ENCODE measurements at regions not wholly inside any gene's neighbourhood (a gene's known extent, or its start where the extent isn't known, plus 50 kb on each side); places are given as distances from the start of the nearest gene placed in this dataset.
"Not testable (repeated sequence)": the region's sequence is repeated elsewhere in the genome, so short reads cannot be mapped to it uniquely, and the experiment has no call there.

DNA sequence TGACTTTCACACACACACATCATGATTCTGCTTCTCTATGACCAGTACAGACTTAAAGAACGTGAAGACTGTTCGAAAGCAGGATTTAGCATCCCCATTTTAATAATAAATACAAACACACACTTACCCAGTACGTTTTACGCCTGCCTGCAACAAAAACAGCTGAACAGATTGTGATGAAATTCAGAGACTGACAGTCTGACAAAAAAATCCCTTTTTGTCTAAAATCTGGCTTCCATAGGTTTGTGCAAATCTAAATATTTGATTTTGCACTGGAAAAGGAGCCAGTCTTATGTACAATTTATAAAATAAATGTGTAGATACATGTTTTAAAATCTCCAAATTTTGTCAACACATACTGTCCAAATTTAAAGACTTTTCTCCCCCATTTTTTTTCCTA lies 630.7 kb downstream of the ZEB2 start:
- no peak for DNase-seq (ENCODE audit: low read depth in 4 of 4, low spot score in 1 of 4)

DNA sequence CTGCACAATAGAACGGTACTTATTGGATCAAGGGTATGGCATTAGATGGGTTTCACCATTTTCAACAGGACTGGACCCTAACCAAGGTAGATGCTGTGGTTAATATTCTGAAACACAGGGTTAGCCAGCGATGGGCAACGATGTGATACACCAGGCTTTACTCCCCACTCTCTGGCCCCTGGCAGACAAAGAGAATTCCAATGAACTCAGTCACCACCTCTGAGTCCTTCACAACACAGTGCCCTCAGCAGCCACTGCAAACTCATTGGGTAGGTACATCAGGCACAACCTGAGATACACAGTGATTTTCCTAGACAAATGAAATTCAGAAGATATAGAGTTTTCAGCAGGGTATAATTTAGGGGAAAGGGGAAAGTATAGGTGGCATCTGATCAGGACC lies 634.5 kb downstream of the ZEB2 start:
- DNase-seq (ENCODE audit: low read depth in 4 of 4, low spot score in 1 of 4) = no peak

DNA sequence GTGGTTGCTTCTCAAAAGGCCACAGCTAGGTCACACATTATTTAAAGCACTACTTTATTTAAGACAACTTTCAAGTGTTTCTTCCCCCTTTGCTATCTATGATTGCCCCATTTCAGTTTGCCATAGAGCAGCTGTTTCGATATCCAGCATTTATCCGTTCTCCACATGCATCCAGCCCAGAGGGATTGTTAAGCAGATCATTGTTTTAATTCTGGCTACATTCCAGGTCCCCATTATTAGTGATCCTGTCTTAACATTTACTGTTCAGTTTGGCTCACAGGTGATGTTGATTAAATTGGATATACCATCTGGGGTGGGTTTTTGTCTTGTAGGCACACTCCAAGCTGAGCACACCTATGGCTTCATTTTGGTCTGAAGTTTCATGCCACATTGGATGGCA lies 638.7 kb downstream of the ZEB2 start:
- no peak for DNase-seq (ENCODE audit: low read depth in 4 of 4, low spot score in 1 of 4)

DNA sequence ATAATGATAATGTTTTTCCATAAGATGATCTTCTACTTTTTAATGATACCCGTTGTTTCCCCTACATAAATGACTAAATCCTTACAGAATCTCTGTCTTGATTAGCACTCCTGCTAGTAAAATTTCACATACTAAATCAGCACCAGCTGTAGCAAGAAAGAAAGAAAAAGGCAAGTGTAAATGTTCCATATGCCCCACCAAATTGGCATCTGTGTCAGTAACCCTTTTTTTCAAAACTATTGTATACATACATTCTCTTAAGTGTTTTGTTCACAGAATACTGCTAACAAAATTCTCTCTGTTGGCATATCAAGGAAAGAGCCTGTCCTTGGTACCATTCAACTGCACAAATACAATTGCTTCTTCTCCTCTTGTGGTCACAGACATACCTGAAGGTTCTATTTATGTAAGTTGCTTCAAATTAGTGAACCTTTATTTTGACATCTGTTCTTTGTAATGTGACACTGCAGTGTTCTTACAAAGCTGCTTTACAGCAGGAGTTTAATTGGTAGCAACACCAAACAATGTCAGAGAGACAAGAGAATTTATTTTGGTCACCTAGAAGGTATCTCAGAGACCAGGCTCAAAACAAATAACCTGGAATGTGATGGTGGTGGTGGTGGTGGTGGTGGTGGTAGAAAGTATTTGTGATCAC lies 641.9 kb downstream of the ZEB2 start:
- DNase-seq (ENCODE audit: low read depth in 4 of 4, low spot score in 1 of 4) = no peak

DNA sequence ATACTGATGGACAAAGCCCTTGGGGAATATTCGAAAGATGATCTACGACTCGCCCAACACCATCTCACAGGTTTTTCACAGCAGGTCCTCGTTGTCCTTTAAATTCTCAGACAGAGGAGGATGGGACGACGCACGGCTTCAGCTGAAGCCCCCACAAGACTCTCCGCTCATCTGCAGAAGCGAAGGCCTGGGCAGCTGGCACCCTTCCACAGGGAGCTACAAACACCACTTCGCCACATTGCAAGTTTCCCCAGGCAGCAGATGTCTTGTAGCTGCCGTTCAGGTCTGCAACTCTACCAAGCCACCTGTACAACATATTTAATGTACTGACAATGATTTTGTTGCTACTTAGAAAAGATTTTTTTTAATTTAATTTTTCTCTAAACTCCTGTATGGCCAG lies 642.9 kb downstream of the ZEB2 start:
- no peak for DNase-seq (ENCODE audit: low read depth in 4 of 4, low spot score in 1 of 4)

DNA sequence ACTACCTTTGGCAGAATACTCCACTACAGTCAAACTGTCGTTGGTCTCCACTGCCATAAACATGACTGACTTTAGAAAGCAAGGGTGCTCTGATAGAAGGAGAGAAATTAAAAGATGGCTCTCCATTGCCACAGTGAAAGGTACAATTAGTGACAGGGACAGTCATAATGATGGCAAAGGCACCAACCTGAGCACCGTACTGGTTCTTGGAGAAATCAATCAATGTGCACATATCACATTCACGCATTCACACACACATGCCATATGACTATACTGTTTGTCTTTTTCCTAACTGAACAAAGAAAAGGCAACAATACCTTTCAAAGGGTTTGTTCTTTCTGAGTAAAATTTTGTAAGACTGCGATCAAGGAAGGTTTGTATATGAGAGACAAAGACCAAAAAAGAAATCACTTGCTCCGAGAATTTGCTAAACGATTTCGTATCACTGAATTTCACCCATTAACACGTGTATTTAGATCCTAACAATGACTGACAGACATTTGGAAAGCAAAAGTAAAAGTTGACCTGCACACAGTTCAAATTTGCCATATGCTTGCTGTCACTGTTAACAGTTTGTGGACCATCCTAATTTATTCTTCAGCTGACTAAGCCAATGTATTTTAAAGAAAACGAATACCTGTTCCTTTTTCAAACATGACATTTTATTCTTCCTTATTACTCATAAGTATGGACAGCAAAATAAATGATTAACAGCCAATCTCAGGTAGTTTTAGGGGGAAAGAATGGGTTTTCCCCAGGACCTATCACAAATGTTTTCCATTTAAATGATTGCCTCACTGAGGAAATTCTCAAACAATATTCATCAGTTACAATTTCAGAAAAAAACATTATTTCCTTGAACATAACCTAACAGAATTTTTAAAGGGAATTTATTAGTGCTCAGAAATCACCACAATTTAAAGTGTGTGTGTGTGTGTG lies 644.4 kb downstream of the ZEB2 start:
- DNase-seq (ENCODE audit: low read depth in 4 of 4, low spot score in 1 of 4) = no peak

DNA sequence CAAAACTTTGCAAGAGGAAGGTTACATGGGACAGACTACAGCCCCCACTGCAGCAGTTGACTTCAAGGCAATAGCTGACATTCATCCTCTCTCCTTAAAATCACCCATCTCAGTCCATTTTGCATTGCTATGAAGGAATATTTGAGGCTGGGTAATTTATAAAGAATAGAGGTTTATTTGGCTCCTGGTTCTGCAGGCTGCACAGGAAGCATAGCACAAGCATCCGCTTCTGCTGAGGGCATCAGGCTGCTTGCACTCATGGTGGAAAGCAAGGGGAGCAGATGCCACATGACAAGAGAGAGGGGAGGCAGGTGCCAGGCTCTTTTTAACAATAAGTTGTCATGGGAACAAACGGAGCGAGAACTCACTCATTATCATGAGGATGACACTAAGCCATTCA lies 646.0 kb downstream of the ZEB2 start:
- no peak for DNase-seq (ENCODE audit: low read depth in 4 of 4, low spot score in 1 of 4)

DNA sequence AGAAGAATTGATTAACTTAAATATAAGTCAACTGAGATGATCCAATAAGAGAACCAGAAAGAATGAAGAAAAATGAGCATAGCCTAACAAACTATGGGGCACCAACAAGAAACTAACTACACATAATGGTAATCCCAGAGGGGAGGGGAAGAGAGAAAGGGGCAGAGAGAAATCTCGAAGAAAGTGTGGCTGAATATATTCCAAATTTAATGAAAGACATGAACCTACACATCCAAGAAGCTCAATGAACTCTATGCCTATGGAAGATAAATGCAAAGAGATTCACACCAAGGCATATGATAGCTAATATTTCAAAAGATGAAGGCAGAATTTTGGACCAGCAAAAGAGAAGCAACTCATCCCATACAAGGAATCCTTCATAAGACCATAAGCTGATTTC lies 649.2 kb downstream of the ZEB2 start:
- DNase-seq (ENCODE audit: low read depth in 4 of 4, low spot score in 1 of 4) = no peak

DNA sequence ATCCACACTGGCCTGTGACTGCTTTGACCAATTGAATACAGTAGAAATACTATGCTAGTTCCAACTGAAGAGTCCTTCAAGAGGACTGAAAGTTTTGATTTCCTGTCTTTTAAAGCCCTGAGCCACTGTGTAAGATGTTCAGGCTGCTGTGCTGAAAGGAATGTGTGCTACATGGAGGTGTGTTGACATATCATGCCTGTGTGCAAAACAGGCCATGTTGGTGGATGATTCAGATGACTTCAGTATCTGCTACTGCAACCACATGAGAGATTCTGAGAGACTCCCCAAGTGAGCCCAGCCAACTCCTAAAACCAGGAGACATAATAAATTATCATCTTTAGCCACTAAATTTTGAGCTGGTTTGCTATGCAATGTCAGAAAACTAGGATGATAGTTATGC lies 662.9 kb downstream of the ZEB2 start:
- DNase-seq (ENCODE audit: low read depth in 4 of 4, low spot score in 1 of 4) = no peak

DNA sequence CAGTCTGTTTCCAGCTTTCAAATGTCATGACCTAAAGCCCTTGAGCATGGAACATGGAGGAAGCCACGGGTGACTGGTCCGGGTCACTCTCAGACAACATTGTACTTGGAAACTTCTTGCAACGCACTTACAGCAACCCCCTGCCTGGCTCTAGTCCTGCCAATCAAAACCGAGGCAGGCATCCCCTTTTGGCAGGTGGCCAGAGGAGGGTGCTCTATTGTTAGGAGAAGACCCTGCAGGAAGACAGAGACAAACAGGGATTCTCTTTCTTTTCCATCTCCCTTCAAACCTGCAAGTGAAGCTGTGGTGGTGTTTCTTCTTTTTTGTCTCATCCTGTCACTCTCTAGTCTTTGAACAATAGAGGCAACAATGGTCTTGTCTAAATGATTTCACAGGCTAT lies 667.2 kb downstream of the ZEB2 start:
- DNase-seq (ENCODE audit: low read depth in 4 of 4, low spot score in 1 of 4) = no peak

DNA sequence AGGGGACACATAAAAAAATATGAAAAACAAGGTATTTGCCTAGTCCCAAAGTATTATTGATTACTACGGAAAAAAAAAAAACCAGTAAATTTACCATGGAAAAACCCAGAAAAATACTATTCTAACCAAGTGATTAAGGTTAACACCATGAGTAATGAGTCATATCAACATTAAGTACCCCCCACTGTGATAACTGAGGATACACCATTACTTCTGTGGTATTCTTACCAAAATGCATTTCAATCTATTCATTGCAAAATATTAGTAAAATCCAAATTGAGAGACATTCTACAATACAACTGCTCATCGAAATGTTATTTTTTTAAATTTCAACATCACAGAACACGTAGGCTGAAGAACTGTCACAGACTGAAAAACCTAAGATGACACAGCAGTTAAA lies 669.8 kb downstream of the ZEB2 start:
- no peak for DNase-seq (ENCODE audit: low read depth in 4 of 4, low spot score in 1 of 4)

DNA sequence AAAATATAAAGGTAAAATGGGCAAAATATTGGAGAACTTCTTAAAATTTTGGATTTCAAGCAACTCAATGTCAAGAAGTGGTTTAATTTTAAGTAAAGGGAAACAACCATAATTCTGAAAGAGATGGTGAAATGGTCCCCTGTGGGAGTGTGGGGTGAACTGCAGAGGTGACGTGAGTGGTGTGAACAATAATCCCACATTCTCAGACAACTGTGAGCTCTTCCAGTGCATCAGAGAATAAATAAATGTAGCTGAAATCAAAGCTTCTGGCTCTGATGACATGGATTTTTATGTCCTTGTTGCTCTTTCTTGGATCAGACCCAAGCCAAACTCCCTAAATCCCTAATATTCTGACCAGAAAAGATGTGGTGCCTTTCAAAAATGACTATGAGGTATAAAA lies 672.7 kb downstream of the ZEB2 start:
- no peak for DNase-seq (ENCODE audit: low read depth in 4 of 4, low spot score in 1 of 4)

DNA sequence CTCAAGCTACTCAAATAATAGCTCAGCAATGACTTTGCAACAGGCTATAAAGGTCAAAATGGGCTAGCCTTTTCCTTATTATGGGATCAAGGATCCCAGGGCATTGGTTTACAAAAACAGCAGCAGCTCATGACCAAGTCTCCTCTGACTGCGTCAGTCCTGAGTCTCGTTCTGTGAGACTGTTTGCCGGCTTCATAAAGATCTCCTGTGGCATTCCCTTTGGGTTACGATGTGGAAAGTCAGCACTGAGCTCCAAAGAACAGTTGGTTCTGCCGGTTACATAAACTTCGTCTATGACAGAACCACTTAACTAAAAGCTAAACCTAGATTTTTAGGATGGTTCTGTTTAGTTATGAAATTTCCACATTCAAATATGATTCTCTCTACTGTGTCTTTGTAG lies 674.9 kb downstream of the ZEB2 start:
- DNase-seq (ENCODE audit: low read depth in 4 of 4, low spot score in 1 of 4) = no peak

DNA sequence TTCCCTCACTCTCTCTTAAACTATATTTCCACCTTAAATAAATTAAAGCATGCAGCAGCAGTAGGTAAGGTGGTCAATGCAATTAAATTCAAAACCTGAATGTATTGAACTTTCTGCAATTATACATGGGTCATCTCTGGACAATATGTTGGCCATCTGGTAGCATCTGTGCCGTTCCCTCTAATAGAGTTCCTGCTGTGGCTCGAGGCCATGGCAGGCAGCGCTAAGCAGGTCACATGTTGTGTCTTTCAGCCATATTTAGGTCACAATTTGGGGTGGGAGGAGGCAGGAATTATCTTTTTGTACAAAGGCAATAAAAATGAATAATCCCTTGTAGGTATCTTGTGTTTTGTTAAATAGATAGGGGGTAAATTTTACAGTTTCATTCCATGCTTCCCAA lies 676.2 kb downstream of the ZEB2 start:
- DNase-seq (ENCODE audit: low read depth in 4 of 4, low spot score in 1 of 4) = no peak

DNA sequence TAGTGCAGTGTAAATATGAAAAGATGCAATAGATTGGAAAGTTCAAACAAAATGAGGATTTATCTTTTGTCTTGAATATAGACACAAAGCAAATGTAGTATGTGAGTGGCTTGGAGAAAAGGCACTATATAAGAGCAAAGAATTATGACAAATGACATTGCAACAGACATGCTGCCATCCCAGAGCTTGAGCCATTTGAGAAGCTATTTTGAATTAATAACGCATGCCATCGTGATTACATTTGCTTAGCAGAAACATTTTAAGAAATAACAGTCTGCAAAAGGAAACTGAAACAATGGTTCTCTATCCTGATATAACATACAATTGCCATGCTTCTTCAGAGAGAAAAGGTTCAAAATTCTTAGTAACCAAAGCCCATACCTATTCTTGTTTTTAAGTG lies 677.1 kb downstream of the ZEB2 start:
- DNase-seq (ENCODE audit: low read depth in 4 of 4, low spot score in 1 of 4) = no peak

DNA sequence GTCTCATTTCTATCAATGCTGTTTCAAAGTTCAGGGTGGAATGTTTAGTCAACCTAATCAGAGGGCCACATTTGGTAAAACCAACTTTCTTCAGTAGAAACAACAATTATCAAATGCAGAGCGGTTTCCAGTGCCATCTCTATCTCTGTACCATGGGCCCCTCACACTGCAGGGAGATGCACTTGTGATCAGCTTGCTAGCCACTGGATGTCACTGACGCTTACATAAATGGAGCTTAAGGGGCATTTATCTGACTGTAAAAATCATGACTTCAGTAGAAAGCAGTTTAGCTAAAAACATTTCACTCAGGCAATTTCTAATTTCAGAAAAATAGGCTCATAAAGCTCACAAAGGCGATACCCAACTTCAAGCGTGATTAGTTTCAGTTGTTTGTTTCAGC lies 678.0 kb downstream of the ZEB2 start:
- DNase-seq (ENCODE audit: low read depth in 4 of 4, low spot score in 1 of 4) = no peak

DNA sequence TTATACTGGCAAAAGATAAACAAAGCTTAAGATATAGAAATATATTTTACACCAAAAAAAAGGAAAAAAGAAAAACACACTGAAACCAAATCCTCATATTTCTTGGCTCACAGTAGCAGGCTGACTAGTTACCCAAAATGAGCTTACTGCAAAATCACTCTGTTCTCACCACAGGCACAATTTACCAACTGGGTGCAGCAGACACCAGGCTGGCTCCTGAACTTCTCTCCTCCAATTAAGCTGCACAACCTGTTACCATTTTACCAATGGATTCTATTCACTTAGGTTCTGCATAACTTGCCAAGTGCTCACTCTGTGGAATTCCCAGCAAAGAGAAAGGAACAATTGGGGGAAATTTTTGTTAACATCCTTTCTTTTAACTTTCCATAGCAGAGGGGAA lies 679.3 kb downstream of the ZEB2 start:
- no peak for DNase-seq (ENCODE audit: low read depth in 4 of 4, low spot score in 1 of 4)

DNA sequence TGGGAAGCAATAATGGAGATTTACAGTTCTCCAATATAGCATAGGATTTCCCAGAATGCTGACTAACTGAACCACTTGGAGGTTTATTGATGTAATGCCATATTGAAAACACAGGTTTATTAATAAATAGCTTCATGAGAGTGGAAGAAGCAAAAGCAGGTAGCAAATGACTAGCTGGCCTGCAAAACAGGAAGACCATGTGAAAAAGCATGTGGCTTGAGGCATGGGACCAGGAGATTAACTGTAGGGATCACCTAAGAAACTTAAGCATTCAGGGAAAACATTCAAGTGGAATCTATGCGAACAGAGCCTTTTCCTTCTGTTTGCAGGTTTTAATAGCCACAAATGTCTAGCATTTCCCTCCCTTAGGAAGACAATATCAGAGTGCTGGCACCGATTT lies 679.7 kb downstream of the ZEB2 start:
- DNase-seq (ENCODE audit: low read depth in 4 of 4, low spot score in 1 of 4) = no peak

DNA sequence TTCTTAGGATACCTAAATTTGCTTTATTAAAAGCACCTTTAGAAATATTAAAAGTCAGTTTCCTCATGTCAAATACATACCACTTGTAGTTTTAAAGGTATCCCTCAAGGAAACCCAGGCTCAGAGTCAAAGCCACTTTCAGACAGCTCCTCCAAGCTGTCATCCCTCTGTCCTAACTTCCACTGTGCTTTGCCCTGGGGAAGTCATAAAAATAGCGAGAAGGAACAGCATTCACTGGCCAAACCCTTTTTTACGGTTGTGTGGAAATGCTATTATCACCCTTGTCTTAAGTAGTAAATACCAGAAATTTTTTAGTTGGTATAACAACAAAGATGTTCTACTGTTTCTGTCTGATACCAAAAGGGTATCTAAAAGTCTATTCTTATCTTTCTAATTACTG lies 680.5 kb downstream of the ZEB2 start:
- no peak for DNase-seq (ENCODE audit: low read depth in 4 of 4, low spot score in 1 of 4)

DNA sequence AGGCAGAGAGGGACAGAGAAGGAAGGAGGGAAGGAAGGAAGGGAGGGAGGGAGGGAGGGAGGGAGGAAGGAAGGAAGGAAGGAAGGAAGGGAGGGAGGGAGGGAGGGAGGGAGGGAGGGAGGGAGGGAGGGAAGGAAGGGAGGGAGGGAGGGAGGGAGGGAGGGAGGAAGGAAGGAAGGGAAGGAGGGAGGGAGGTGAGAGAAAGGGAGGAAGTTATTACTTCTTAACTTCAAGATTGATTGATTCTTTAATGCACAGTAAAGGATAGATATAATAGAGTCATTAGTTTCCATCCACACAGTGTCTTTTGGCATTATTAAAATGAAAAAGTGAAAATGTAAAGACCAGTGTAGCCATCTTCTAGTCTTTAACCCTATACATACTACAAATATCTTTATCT lies 682.9 kb downstream of the ZEB2 start:
- not testable (repeated sequence) for DNase-seq (ENCODE audit: low read depth in 4 of 4, low spot score in 1 of 4)

DNA sequence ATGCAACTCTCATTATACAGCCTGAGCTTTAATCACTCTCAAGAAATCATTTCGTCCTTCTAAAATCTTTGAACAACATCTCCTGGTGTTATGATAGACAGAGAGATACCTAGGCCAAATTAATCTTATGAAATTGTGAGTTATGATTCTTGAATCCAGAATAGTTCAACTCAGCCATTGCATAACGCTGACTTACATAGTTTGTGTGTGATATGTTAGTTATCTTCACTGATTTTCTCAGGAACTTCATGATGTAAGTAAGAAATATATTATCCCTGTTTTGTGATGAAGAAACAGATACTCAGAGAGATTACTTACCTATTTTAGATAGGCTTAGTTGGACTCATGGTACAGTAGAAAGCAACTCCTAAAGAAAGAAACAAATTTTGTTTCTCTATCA lies 684.4 kb downstream of the ZEB2 start:
- DNase-seq (ENCODE audit: low read depth in 4 of 4, low spot score in 1 of 4) = no peak

DNA sequence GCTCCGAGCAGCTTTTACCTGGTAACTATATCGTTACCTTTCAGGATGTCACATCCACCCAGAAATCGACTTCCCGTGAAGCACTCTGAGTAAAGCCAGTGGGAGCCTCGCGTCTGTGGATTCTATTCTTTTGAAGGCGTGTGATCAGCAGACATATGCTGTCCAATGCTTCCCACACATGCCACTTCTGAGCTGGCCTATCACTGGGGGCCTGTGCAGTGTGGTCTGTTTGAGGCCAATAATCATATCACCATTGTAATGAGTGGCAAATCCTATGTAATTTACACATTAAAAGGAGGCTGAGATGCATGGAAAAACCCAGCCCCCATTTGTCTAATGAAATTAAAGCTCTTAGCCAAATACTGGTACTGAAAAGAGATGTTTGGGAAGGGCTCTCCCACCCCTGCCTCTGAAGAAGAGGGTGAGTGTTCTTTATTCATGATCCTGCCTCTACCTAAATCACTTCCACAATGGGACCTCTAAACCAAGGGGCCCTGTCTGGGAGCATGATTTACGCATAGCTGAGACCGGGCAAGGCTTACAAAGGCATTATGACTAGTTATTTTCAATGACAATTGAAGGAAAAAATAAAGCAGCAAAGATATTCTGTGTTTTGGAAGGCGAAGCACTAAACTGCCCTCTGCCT lies 686.8 kb downstream of the ZEB2 start:
- no peak for DNase-seq (ENCODE audit: low read depth in 4 of 4, low spot score in 1 of 4)
